ENCODE measurements at regions not wholly inside any gene's neighbourhood (a gene's known extent, or its start where the extent isn't known, plus 50 kb on each side); places are given as distances from the start of the nearest gene placed in this dataset.

DNA sequence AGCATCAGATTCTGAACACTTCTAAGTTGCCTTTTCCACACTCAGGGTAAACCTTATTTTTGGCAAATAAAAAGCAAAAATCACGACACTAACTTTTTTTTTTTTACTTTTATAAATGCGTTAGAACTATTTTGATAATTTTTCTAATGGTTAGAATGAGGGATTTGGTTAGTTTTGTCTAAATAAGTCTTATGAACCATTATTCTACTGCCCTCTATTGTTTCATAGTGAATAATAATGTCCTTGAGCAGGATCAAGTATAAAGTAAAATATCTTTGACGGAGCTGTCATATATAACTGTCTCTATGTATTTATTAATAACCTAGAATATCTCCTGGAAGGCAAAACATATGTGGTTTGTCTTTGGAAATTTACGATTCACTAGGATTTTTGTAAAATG, 631.8 kb downstream of the GABRG2 start:
- Histone ChIP-seq H3K27me3 (no peaks in the 10 kb centered on the region), H3K36me3 (no peaks in the 10 kb centered on the region), H3K27ac (no peak overlapping the region), H3K4me1 (no peaks in the 10 kb centered on the region), H3K9me3 (no peaks in the 10 kb centered on the region), H3K4me3 (no peak overlapping the region)
- no peak for DNase-seq (ENCODE audit: low spot score in 2 of 2)
- intact Hi-C loops (cut with DNase I): no loop called here
- TF ChIP-seq CTCF (IDR thresholded peaks at IDR 0.05): no peak

DNA sequence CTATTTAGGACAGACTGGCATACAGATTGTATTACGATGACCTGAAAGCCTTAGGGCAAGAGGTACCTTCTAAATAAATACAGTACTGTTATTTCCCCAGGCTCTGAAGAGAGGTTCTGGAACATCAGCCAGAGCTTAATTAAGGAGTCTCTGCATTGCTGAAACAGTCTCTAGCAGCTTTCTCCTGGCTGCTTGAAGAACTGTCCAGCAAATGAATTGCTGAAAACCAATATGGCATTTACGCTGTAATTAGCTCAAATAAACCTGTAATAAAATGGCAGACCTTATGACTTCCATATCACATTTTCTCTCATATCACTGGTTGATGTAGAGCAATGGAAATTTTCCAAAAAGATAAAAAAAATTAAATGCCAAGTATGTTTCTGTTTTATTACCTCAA, 636.3 kb downstream of the GABRG2 start:
- no peak for DNase-seq (ENCODE audit: low spot score in 2 of 2)

GRCh38 chr5:162711244-162711643, 643.7 kb downstream of the GABRG2 start:
- intact Hi-C loops (cut with DNase I): no loop called here
- no peak for DNase-seq (ENCODE audit: low spot score in 2 of 2)
- Histone ChIP-seq H3K36me3 (no peaks in the 10 kb centered on the region), H3K27me3 (no peaks in the 10 kb centered on the region), H3K9me3 (no peaks in the 10 kb centered on the region), H3K27ac (no peak overlapping the region), H3K4me3 (no peak overlapping the region), H3K4me1 (no peaks in the 10 kb centered on the region)
- TF ChIP-seq CTCF (IDR thresholded peaks at IDR 0.05): no peak

More for the DNA sequence above, 636.3 kb downstream of the GABRG2 start:
- no peaks in the 10 kb centered on the region for H3K36me3 ChIP-seq
- no peaks in the 10 kb centered on the region for H3K4me1 ChIP-seq
- no peak for TF ChIP-seq CTCF (IDR thresholded peaks at IDR 0.05)
- intact Hi-C loops (cut with DNase I): no loop called here
- no peak overlapping the region for H3K4me3 ChIP-seq
- no peaks in the 10 kb centered on the region for H3K9me3 ChIP-seq
- no peak overlapping the region for H3K27ac ChIP-seq
- no peaks in the 10 kb centered on the region for H3K27me3 ChIP-seq

GRCh38 chr5:162719720-162720119, 652.1 kb downstream of the GABRG2 start:
- H3K27me3 ChIP-seq: no peaks in the 10 kb centered on the region
- H3K27ac ChIP-seq: no peak overlapping the region
- H3K36me3 ChIP-seq: no peaks in the 10 kb centered on the region
- DNase-seq (ENCODE audit: low spot score in 2 of 2): no peak
- intact Hi-C loops (cut with DNase I): no loop called here
- no peak for TF ChIP-seq CTCF (IDR thresholded peaks at IDR 0.05)
- H3K9me3 ChIP-seq: peaks cover 5 to 7% of the 10 kb centered on the region in 2 donors
- H3K4me1 ChIP-seq: no peaks in the 10 kb centered on the region
- H3K4me3 ChIP-seq: no peak overlapping the region

DNA sequence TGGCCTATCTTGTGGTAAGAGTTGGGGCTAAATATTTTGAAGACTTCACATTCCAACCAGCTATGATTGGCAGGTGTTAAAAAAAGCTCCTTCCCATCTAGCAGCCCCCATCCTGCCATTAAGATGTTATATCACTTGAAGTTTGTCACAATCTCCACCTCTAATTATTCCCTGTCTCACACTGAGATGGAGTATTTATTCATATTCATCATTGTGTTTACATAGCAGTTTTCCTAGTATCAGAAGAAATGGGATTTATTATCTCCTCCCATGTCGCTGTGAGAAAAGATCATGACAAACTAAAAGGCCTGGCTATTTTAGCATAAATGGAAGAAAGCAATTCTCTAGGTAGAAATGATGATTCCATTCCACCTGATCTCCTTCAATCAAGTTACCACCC, 653.6 kb downstream of the GABRG2 start:
- H3K4me1 ChIP-seq: no peaks in the 10 kb centered on the region
- no peaks in the 10 kb centered on the region for H3K27me3 ChIP-seq
- TF ChIP-seq CTCF (IDR thresholded peaks at IDR 0.05): no peak
- no peak for DNase-seq (ENCODE audit: low spot score in 2 of 2)
- H3K36me3 ChIP-seq: no peaks in the 10 kb centered on the region
- peaks cover 5 to 7% of the 10 kb centered on the region in 2 donors for H3K9me3 ChIP-seq
- no peak overlapping the region for H3K27ac ChIP-seq
- H3K4me3 ChIP-seq: no peak overlapping the region
- intact Hi-C loops (cut with DNase I): no loop called here

GRCh38 chr5:162752612-162753011, 684.8 kb upstream of the CCNG1 start:
- no peaks in the 10 kb centered on the region for H3K36me3 ChIP-seq
- no peak for TF ChIP-seq CTCF (IDR thresholded peaks at IDR 0.05)
- DNase-seq (ENCODE audit: low spot score in 2 of 2): no peak
- no peaks in the 10 kb centered on the region for H3K9me3 ChIP-seq
- H3K4me3 ChIP-seq: no peak overlapping the region
- H3K27me3 ChIP-seq: no peaks in the 10 kb centered on the region
- H3K4me1 ChIP-seq: no peaks in the 10 kb centered on the region
- intact Hi-C loops (cut with DNase I): no loop called here
- H3K27ac ChIP-seq: no peak overlapping the region
